ENCODE measurements at regions not wholly inside any gene's neighbourhood (a gene's known extent, or its start where the extent isn't known, plus 50 kb on each side); places are given as distances from the start of the nearest gene placed in this dataset.

- TF ChIP-seq CTCF (IDR thresholded peaks at IDR 0.05): no peak
- TF ChIP-seq POLR2A (IDR thresholded peaks at IDR 0.05): no peak
- TF ChIP-seq POLR2AphosphoS5 (IDR thresholded peaks at IDR 0.05): no peak
- no peak for TF ChIP-seq EP300 (IDR thresholded peaks at IDR 0.05)
These were observed 208.4 kb upstream of the WSB1 start for GRCh38 chr17:27085517-27085916.

All from upper lobe of left lung (tissue), 4 donors.